ENCODE measurements at regions not wholly inside any gene's neighbourhood (a gene's known extent, or its start where the extent isn't known, plus 50 kb on each side); places are given as distances from the start of the nearest gene placed in this dataset.

DNA sequence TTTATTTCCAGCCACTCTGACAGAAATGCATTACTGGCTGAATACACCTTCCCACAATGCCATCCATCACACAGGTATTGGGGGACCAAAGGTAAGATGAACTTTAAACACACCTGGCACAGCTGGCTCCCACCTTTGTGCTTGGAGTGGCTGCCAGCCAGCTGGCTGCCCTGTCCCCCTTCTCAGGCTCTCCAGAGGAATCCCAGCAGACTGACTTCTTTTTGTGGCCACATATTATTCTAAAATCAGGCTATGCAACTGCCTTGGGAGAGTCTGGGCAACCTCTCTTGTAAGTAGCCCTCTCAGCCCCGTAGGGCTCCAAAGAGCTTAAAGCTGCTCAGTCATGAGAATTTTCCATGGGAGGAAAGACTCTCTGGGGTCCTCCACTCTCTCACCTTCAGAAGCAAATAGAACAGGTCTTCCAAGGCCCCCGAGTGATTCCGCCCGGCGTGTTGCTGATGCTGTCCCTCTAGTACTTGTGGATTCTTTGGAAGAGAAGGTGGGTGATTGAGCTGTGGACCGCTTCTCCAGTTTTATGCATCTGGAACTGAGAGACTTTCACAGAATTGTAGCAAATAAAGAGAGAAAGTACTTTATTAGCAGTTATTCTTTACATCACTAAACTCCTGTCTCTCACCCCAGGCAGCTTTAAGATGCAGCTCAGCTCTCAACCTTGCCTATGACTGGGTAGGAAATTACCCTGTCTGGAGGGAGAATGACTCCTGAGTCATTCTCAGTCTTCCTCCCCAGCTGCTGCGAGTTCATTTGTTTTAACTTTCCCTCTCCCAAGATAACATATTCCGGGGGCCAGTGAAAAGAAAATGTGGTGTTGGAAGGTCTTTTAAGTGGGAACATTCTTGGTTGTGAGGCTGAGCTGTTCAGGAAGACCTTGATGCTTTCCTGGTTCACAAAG, 159.4 kb upstream of the PITX1 start:
- H3K79me1 ChIP-seq (ENCODE audit: insufficient read depth, low read depth, low read length, poor library complexity, severe bottlenecking), result no peaks in the 10 kb centered on the region
- H2BK15ac ChIP-seq (ENCODE audit: low read depth, low read length), result no peak overlapping the region
- DNase-seq, result no peak
- Mint-ChIP-seq H3K4me3 (no peak overlapping the region), H3K4me1 (peaks cover 5 to 10% of the 10 kb centered on the region in 2 experiments), H3K27ac (no peak overlapping the region), H3K36me3 (ENCODE audit: insufficient read depth in 1 of 3, low read depth in 3 of 3) (no peaks in the 10 kb centered on the region), H3K9me3 (peaks cover 0 to 2% of the 10 kb centered on the region in 2 experiments; a peak in 3 of 5 replicates), H3K27me3 (ENCODE audit: low read depth) (peaks cover 89% of the 10 kb centered on the region)
- H3K9me3 ChIP-seq (ENCODE audit: control insufficient read depth, low read depth, low read length), result no peaks in the 10 kb centered on the region
- no peak overlapping the region for H2BK120ac ChIP-seq (ENCODE audit: low read depth, low read length, poor library complexity, severe bottlenecking)
- H2BK5ac ChIP-seq (ENCODE audit: insufficient read length, low read length), result no peak overlapping the region
- no peaks in the 10 kb centered on the region for H3K79me2 ChIP-seq (ENCODE audit: insufficient read depth, low read length)
- no peak overlapping the region for H3K4me2 ChIP-seq (ENCODE audit: insufficient read depth, insufficient read length, low read length)
- no peak overlapping the region for H3T11ph ChIP-seq (ENCODE audit: low read length)
- H4K5ac ChIP-seq (ENCODE audit: insufficient read length, low read depth, low read length), result no peak overlapping the region
- no peak overlapping the region for H3K4ac ChIP-seq (ENCODE audit: low read depth, low read length)
- no peaks in the 10 kb centered on the region for H4K20me1 ChIP-seq (ENCODE audit: control insufficient read depth, insufficient read depth, insufficient read length)
- no peak overlapping the region for H2BK20ac ChIP-seq (ENCODE audit: low read depth, low read length, poor library complexity, severe bottlenecking)
- H3K23me2 ChIP-seq (ENCODE audit: insufficient read length, low read depth, low read length, poor library complexity, severe bottlenecking), result peaks cover 6% of the 10 kb centered on the region
- H3K56ac ChIP-seq (ENCODE audit: insufficient read length, low read depth, low read length), result no peak overlapping the region
- no peak overlapping the region for H3K27ac ChIP-seq (ENCODE audit: insufficient read length, low read depth, low read length)
- H2BK12ac ChIP-seq (ENCODE audit: insufficient read length, low read depth, low read length), result no peak overlapping the region
- no peak overlapping the region for H3K9ac ChIP-seq (ENCODE audit: extremely low read depth, insufficient read length, low read length)
- no peak overlapping the region for H4K8ac ChIP-seq (replicated peaks; ENCODE audit: insufficient read length, low read depth, low read length)
- H4K91ac ChIP-seq (ENCODE audit: insufficient read length, low read depth, low read length), result no peak overlapping the region
- H3K23ac ChIP-seq (ENCODE audit: insufficient read length, low read depth, low read length), result no peak overlapping the region
- no peak overlapping the region for H3K14ac ChIP-seq (ENCODE audit: insufficient read depth, low read length)
- H3K18ac ChIP-seq (ENCODE audit: insufficient read length, low read depth, low read length), result no peak overlapping the region
- no CpG with 5 or more reads among the region's 8 CpGs for WGBS (ENCODE audit: extremely low coverage, insufficient read length, low lambda C conversion rate)
- peaks cover 3% of the 10 kb centered on the region; the same call in 1 of the 2 replicates for H3K27me3 ChIP-seq (ENCODE audit: insufficient read depth, low read length)
- TF ChIP-seq, protein P1, sequence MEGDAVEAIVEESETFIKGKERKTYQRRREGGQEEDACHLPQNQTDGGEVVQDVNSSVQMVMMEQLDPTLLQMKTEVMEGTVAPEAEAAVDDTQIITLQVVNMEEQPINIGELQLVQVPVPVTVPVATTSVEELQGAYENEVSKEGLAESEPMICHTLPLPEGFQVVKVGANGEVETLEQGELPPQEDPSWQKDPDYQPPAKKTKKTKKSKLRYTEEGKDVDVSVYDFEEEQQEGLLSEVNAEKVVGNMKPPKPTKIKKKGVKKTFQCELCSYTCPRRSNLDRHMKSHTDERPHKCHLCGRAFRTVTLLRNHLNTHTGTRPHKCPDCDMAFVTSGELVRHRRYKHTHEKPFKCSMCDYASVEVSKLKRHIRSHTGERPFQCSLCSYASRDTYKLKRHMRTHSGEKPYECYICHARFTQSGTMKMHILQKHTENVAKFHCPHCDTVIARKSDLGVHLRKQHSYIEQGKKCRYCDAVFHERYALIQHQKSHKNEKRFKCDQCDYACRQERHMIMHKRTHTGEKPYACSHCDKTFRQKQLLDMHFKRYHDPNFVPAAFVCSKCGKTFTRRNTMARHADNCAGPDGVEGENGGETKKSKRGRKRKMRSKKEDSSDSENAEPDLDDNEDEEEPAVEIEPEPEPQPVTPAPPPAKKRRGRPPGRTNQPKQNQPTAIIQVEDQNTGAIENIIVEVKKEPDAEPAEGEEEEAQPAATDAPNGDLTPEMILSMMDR (conservative IDR thresholded peaks at IDR 0.05), result no peak
- H2AK5ac ChIP-seq (ENCODE audit: insufficient read length, low read length), result no peak overlapping the region
- H3K4me1 ChIP-seq (ENCODE audit: insufficient read depth, low read length), result no peaks in the 10 kb centered on the region
- no peak overlapping the region for H2AFZ ChIP-seq (ENCODE audit: low read length)
